Stomach (tissue), 4 donors: ENCODE measurements at regions not wholly inside any gene's neighbourhood (a gene's known extent, or its start where the extent isn't known, plus 50 kb on each side); places are given as distances from the start of the nearest gene placed in this dataset.

Experiments used
- CTCF ChIP-seq, 7 experiments: fragments of 450-650 bp in 4 of 7; fragments of 200-600 bp in 3 of 7; sonication (generic) in 3 of 7; IDR thresholded peaks; one replicate each; pipeline ENCODE4 v1.5.1; 2016 to 2019; ENCODE audit warnings: antibody characterized with exemption in 7 of 7, control low read depth in 2 of 7, mild to moderate bottlenecking in 1 of 7
- EP300 ChIP-seq: sonication (generic); formaldehyde crosslinking; IDR thresholded peaks from one replicate; pipeline ENCODE4 v1.6.1; 2017; ENCODE audit warnings: antibody characterized with exemption
- POLR2AphosphoS5 ChIP-seq, 3 donors: sonication (generic); formaldehyde crosslinking; IDR thresholded peaks; one replicate each; pipeline ENCODE4 v1.6.1; 2016; ENCODE audit warnings: antibody characterized with exemption in 3 of 3

GRCh38 chr9:111179577-111179976 lies 141.3 kb upstream of the LPAR1 start:
- no peak for TF ChIP-seq CTCF (IDR thresholded peaks at IDR 0.05)
- no peak for TF ChIP-seq POLR2AphosphoS5 (IDR thresholded peaks at IDR 0.05)
- TF ChIP-seq EP300, result no peak
